ENCODE measurements at regions not wholly inside any gene's neighbourhood (a gene's known extent, or its start where the extent isn't known, plus 50 kb on each side); places are given as distances from the start of the nearest gene placed in this dataset.
"Not testable (repeated sequence)": the region's sequence is repeated elsewhere in the genome, so short reads cannot be mapped to it uniquely, and the experiment has no call there.

- TF ChIP-seq POLR2A (IDR thresholded peaks at IDR 0.05) = not testable (repeated sequence)
- TF ChIP-seq, protein P1, sequence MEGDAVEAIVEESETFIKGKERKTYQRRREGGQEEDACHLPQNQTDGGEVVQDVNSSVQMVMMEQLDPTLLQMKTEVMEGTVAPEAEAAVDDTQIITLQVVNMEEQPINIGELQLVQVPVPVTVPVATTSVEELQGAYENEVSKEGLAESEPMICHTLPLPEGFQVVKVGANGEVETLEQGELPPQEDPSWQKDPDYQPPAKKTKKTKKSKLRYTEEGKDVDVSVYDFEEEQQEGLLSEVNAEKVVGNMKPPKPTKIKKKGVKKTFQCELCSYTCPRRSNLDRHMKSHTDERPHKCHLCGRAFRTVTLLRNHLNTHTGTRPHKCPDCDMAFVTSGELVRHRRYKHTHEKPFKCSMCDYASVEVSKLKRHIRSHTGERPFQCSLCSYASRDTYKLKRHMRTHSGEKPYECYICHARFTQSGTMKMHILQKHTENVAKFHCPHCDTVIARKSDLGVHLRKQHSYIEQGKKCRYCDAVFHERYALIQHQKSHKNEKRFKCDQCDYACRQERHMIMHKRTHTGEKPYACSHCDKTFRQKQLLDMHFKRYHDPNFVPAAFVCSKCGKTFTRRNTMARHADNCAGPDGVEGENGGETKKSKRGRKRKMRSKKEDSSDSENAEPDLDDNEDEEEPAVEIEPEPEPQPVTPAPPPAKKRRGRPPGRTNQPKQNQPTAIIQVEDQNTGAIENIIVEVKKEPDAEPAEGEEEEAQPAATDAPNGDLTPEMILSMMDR (IDR thresholded peaks at IDR 0.05) = not testable (repeated sequence)
Measured at GRCh38 chr22:11313040-11313759, 4214.8 kb upstream of the OR11H1 start.

Data from gastroesophageal sphincter (tissue), 3 donors.